Liver (tissue), 8 donors: ENCODE measurements at regions not wholly inside any gene's neighbourhood (a gene's known extent, or its start where the extent isn't known, plus 50 kb on each side); places are given as distances from the start of the nearest gene placed in this dataset.

Experiments used
- DNase-seq: peaks from one replicate; pipeline ENCODE4 v3.0.0-alpha.2; 2017; ENCODE audit warnings: low spot score
- H3K27ac ChIP-seq, 2 donors: one replicate each; pipeline ENCODE4 v1.7.0; 2013; ENCODE audit warnings: inconsistent platforms in 2 of 2, low read length in 2 of 2, control low read depth in 1 of 2, low read depth in 1 of 2, mild to moderate bottlenecking in 1 of 2
- H3K27me3 ChIP-seq, 4 donors: one replicate each; pipeline versions ENCODE4 v1.6.1 to v1.7.0; 2013; ENCODE audit warnings: low read length in 3 of 4, inconsistent platforms in 1 of 4, mild to moderate bottlenecking in 1 of 4, moderate library complexity in 1 of 4; ENCODE audit not compliant: control insufficient read depth in 4 of 4, insufficient read depth in 4 of 4
- H3K36me3 ChIP-seq, 4 donors: one replicate each; pipeline versions ENCODE4 v1.6.1 to v1.7.0; 2013; ENCODE audit warnings: low read length in 3 of 4, mild to moderate bottlenecking in 3 of 4, low read depth in 1 of 4, moderate library complexity in 1 of 4; ENCODE audit not compliant: control insufficient read depth in 4 of 4, insufficient read depth in 3 of 4
- H3K4me1 ChIP-seq, 4 donors: one replicate each; pipeline versions ENCODE4 v1.6.1 to v1.7.0; 2013; ENCODE audit warnings: low read length in 3 of 4, mild to moderate bottlenecking in 3 of 4, moderate library complexity in 1 of 4; ENCODE audit not compliant: control insufficient read depth in 4 of 4, insufficient read depth in 4 of 4
- H3K4me3 ChIP-seq, 3 donors: one replicate each; pipeline versions ENCODE4 v1.6.1 to v1.7.0; 2013; ENCODE audit warnings: low read length in 3 of 3, control low read depth in 1 of 3, low read depth in 1 of 3, mild to moderate bottlenecking in 1 of 3
- H3K9ac ChIP-seq, 2 donors: one replicate each; pipeline ENCODE4 v1.7.0; 2013; ENCODE audit warnings: low read length in 2 of 2, mild to moderate bottlenecking in 2 of 2, moderate library complexity in 2 of 2, control low read depth in 1 of 2, low read depth in 1 of 2
- H3K9me3 ChIP-seq, 4 donors: one replicate each; pipeline versions ENCODE4 v1.6.1 to v1.7.0; 2013; ENCODE audit warnings: low read length in 3 of 4; ENCODE audit not compliant: control insufficient read depth in 4 of 4
- CTCF ChIP-seq: fragments of 150-350 bp; IDR thresholded peaks from 2 replicates; pipeline ENCODE4 v1.5.1; 2017; ENCODE audit warnings: improper control_type of control experiment, low read depth, low read length; ENCODE audit not compliant: missing input control
- EGR1 ChIP-seq, 2 donors: IDR thresholded peaks; 2 replicates each; pipeline ENCODE4 v1.6.1; 2016 to 2018; ENCODE audit warnings: antibody characterized with exemption in 2 of 2, low read depth in 2 of 2
- FOXA1 ChIP-seq: IDR thresholded peaks from 2 replicates; pipeline ENCODE4 v1.6.1; 2016; ENCODE audit warnings: antibody characterized with exemption
- GABPA ChIP-seq, 2 donors: IDR thresholded peaks in 1 of 2; conservative IDR thresholded peaks in 1 of 2; 2 replicates each; pipeline ENCODE4 v1.6.1; 2016; ENCODE audit warnings: antibody characterized with exemption in 2 of 2, mild to moderate bottlenecking in 1 of 2, moderate library complexity in 1 of 2
- HNF4A ChIP-seq, 2 donors: conservative IDR thresholded peaks; 2 replicates each; pipeline ENCODE4 v1.6.1; 2016; ENCODE audit warnings: antibody characterized with exemption in 2 of 2, mild to moderate bottlenecking in 2 of 2
- HNF4G ChIP-seq: IDR thresholded peaks from 2 replicates; pipeline ENCODE4 v1.6.1; 2016; ENCODE audit warnings: antibody characterized with exemption
- JUND ChIP-seq, 2 donors: IDR thresholded peaks; 2 replicates each; pipeline ENCODE4 v1.6.1; 2016; ENCODE audit warnings: antibody characterized with exemption in 2 of 2
- MAX ChIP-seq: IDR thresholded peaks from 2 replicates; pipeline ENCODE4 v1.6.1; 2016; ENCODE audit warnings: antibody characterized with exemption
- NR2F2 ChIP-seq: IDR thresholded peaks from 2 replicates; pipeline ENCODE4 v1.6.1; 2016; ENCODE audit warnings: antibody characterized with exemption
- REST ChIP-seq: IDR thresholded peaks from 2 replicates; pipeline ENCODE4 v1.6.1; 2016; ENCODE audit warnings: antibody characterized with exemption, mild to moderate bottlenecking
- RXRA ChIP-seq, 2 donors: IDR thresholded peaks; 2 replicates each; pipeline ENCODE4 v1.6.1; 2017 to 2018; ENCODE audit warnings: antibody characterized with exemption in 2 of 2, mild to moderate bottlenecking in 1 of 2
- SP1 ChIP-seq: IDR thresholded peaks from 2 replicates; pipeline ENCODE4 v1.6.1; 2018; ENCODE audit warnings: antibody characterized with exemption, mild to moderate bottlenecking
- TAF1 ChIP-seq: conservative IDR thresholded peaks from 2 replicates; pipeline ENCODE4 v1.6.1; 2016; ENCODE audit warnings: antibody characterized with exemption, mild to moderate bottlenecking
- YY1 ChIP-seq: IDR thresholded peaks from 2 replicates; pipeline ENCODE4 v1.6.1; 2016; ENCODE audit warnings: antibody characterized with exemption, mild to moderate bottlenecking
- ZBTB33 ChIP-seq: IDR thresholded peaks from 2 replicates; pipeline ENCODE4 v1.6.1; 2016; ENCODE audit warnings: antibody characterized with exemption
- WGBS: extraction: QIAGEN DNeasy Blood & Tissue Kit; methylation state at CpG from one replicate; pipeline ENCODE4 v1.1.7; 2013; 5-methylcytosine and 5-hydroxymethylcytosine counted together
- donor health status: healthy.
- donor health status: healthy.
- donor health status: healthy.
- donor health status: healthy.
- donor health status: healthy.

GRCh38 chr6:66361886-66362285, 654.9 kb upstream of the EYS start:
- no peak for DNase-seq
- no peak for TF ChIP-seq JUND (IDR thresholded peaks at IDR 0.05)
- no peak for TF ChIP-seq GABPA (IDR thresholded peaks at IDR 0.05 in 1 of 2, conservative IDR thresholded peaks at IDR 0.05 in 1 of 2)
- no peak for TF ChIP-seq REST
- TF ChIP-seq YY1: no peak
- TF ChIP-seq CTCF: no peak
- TF ChIP-seq HNF4G: no peak
- TF ChIP-seq RXRA (IDR thresholded peaks at IDR 0.05): no peak
- no peak for TF ChIP-seq EGR1 (IDR thresholded peaks at IDR 0.05; ENCODE audit: low read depth in 2 of 2)
- TF ChIP-seq MAX: no peak
- TF ChIP-seq SP1: no peak
- no peak for TF ChIP-seq NR2F2
- no peak for TF ChIP-seq ZBTB33
- no peak for TF ChIP-seq HNF4A (conservative IDR thresholded peaks at IDR 0.05)
- no peak for TF ChIP-seq TAF1
- no peaks in the 10 kb centered on the region for H3K36me3 ChIP-seq
- WGBS: 84% methylated on average over 8 of the region's 8 CpGs
- H3K9me3 ChIP-seq: no peaks in the 10 kb centered on the region
- H3K27me3 ChIP-seq: no peaks in the 10 kb centered on the region
- H3K4me3 ChIP-seq: no peak overlapping the region
- no peaks in the 10 kb centered on the region for H3K4me1 ChIP-seq
- no peak overlapping the region for H3K27ac ChIP-seq
- H3K9ac ChIP-seq: no peak overlapping the region

GRCh38 chr6:66357781-66358180, 650.8 kb upstream of the EYS start:
- H3K4me1 ChIP-seq: no peaks in the 10 kb centered on the region
- H3K27ac ChIP-seq: no peak overlapping the region
- no peaks in the 10 kb centered on the region for H3K9me3 ChIP-seq
- no peak for TF ChIP-seq GABPA (IDR thresholded peaks at IDR 0.05 in 1 of 2, conservative IDR thresholded peaks at IDR 0.05 in 1 of 2)
- TF ChIP-seq SP1: no peak
- TF ChIP-seq FOXA1: no peak
- DNase-seq: no peak
- no peaks in the 10 kb centered on the region for H3K36me3 ChIP-seq
- no peak overlapping the region for H3K9ac ChIP-seq
- no peak overlapping the region for H3K4me3 ChIP-seq
- no peaks in the 10 kb centered on the region for H3K27me3 ChIP-seq
